Inflammatory macrophage (primary cell): ENCODE measurements at regions not wholly inside any gene's neighbourhood (a gene's known extent, or its start where the extent isn't known, plus 50 kb on each side); places are given as distances from the start of the nearest gene placed in this dataset.

Experiments used
- DNase-seq, 2 donors: peaks; one replicate each; pipeline ENCODE4 v3.0.0-alpha.2; 2020 to 2022

DNA sequence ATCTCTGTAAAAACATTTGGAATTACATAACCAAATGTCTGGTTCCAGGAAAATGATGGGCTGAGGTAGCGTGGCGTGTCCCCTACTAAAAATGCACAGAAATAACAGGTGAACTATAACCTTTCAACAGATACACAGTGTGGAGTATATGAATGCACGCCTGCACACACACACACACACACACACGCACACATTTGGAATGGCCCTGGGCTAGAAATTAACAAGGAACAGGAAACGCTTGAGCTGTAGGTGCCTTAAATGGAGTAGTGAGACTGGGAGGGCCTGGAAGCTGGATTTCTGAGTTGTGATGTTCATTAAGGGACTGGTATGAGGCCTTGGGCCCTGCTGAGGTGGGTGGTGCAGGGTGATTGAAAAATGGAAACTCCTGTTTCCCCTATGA is 246.5 kb upstream of the C1orf174 start:
- DNase-seq: no peak

- DNase-seq: no peak
Observed at GRCh38 chr1:4147509-4147908, 247.4 kb upstream of the C1orf174 start.

- DNase-seq: no peak
Observed at GRCh38 chr1:4149281-4149680, 249.2 kb upstream of the C1orf174 start.

DNA sequence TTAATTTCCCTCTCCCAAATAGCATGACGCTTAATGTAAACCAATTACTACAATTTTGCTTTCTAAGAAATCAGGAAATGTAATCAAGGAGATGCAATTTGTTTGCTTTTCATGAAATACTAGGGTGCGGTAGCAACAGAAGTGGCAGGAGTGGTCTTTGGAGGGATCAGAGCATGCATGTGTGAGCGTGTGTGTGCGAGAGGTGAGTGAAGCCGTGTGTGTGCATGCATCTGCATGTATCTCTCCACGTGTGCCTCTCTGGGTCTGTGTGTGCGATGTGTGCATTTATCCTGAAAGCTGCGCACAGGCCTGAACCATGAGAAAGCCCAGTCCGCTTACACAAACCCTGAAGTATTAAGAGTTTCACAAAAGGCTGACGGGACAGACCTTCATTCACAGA is 249.8 kb upstream of the C1orf174 start:
- DNase-seq: no peak

GRCh38 chr1:4150262-4150661 is 250.2 kb upstream of the C1orf174 start:
- DNase-seq: no peak

- no peak for DNase-seq
Observed at GRCh38 chr1:4152266-4152665, 252.2 kb upstream of the C1orf174 start.

DNA sequence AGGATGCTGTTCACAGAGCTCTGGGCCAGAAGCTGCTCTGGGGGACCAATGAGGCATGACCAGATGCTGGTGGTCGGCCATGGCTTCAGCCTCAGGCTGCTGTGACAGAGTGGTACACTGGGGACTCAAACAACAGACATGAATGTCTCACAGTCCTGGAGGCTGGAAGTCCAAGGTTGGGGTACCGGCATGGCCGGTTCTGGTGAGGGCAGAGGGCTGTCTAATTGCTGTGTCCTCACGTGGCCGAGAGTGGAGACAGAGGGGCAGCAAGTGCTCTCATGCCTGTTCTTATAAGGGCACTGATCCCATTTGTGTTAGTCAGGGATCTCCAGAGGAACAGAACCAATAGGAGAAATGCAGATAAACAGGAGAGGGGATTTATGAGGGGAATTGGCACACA is 253.5 kb upstream of the C1orf174 start:
- DNase-seq: no peak

- no peak for DNase-seq
Observed at GRCh38 chr1:4156241-4156973, 256.3 kb upstream of the C1orf174 start.

DNA sequence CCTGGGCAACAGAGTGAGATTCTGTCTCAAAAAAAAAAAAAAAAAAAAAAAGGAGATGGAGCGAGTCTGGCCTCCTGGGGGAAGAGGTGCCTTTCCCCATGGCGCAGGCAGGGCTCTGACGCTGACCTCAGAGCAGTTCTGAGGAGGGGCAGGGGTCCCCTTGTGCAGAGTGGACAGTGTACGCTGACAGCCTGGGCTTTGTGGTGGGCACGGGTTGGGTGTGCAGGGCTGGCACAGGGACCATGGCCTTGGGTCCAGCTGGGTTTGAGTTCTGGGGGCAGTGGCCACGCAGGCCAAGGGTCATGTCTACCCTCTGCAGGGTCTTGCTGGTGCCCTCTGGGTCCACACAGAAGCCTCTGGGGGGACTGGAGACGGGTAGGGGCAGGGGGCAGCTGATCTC is 260.1 kb upstream of the C1orf174 start:
- no peak for DNase-seq

- no peak for DNase-seq
Observed at GRCh38 chr1:4161366-4162006, 261.4 kb upstream of the C1orf174 start.

DNA sequence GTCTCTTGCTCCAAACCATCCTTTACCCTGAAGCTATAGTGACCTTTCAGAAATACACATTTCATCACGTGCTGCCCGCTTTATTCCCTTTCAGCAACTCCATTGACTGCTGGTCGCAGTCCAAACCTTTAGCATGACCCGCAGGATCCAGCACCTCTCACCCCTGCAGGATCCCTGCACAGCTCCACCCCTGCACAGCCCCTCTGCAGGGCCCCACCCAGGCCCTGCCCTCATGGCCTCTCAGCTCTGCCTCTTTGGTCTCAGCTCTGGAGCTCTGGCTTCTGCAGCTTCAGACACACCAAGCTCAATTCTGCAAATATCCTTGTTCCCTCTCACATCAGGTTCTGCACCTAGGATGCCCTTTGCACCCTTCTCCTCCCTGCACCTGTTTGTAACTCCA is 264.9 kb upstream of the C1orf174 start:
- DNase-seq: no peak

- DNase-seq: no peak
Observed at GRCh38 chr1:4165686-4166300, 265.7 kb upstream of the C1orf174 start.

DNA sequence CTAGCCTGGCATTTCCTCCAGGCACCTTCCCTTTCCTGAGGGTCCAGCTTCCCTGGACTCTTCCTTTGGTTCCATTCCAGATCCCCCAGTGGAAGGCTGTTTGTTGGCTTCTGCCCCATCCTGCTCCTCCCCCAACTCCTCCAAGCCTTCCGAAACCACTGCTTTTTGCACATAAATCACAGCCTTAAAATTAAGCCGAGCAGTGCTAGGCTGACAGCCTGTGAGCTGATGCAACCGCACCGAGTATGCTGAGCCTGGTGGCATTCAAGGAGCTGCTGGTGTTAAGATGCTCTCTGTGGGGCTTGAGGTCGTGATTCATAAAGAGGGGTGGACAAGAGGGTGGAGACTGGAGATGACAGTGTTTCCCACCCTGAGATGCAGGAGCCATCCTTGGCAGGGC is 266.6 kb upstream of the C1orf174 start:
- DNase-seq: no peak

GRCh38 chr1:4169991-4170390 is 269.9 kb upstream of the C1orf174 start:
- no peak for DNase-seq

DNA sequence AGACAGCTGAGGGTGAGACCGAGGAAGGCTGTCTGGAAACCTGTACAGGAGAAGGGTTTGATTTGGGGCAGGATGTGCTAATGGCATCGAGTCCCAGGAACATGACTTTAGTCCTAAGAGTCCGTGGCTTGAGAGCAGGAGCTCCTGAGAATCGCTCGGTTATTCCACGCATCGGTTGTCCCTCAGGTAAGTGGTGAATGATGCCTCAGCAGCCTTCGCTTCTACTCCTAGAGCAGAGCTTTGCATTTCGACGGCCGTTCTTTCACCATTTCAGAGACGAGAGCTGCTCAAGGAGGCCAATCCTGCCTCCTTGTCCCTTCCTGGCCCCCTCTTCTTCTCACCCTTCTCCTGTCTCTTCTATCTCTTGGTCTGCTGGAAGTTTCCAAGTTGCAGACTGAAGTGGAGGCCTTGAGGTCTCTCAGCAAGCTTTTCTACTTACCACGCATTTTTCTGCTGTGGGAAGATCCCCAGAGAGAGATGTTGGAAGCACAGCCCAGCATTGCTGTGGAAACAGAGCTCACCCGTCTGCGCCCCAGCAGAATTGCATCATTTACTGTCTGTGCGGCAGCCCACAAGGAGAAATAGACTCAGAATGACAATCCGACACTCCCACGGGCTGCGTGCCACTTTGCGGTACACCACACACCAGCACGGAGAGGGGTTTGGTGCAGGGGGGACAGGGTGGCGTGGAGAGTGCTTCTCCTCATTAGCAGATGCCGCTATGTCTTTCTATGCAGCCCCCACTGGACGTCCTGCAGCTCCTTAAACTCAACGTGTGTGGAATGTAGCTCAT is 270.7 kb upstream of the C1orf174 start:
- no peak for DNase-seq

DNA sequence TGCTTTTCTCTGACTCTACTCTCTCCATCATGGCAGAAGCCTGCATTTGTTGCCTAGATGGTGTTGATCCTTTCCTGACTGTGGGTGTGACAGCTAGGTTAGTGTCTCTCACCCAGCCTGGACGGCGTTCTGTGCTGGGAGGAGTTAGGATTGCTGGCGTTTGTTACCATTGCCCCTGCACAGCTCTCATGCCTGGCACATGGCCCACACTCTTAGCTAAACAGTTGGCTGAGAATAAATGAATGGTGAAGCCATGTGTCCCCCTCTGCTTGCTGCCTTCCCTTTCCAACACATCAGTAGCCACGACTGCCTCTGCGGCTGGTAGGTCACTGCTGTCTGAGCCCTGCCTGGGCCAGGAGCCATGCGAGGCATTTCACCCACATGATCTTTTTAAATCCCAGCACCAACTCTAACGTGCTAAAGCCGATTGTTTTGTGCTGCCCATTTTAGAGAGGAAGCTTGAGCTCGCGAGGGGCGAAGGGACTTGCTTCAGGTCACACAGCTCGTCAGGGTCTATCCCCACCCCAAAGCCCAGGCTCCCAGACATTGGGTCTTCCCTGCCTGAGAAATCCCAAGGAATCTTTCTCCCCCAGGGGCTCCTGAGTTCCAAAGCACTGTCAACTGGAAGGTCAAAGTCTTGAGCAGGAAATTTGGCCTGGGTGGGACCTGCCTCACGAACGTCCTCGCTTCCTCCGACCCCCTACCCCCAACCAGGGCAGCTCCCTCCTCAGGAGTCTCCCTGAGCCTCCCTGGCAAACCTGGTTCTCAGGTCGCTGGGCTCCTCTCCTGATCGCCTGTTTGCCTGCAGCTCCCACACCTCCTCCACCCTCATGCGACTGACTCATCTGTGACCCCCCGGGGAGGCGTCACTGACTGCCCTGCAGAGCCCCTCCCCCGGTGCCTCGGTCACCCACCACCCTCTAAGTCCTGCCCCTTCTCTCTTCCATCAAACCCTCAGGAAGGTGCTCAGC is 271.7 kb upstream of the C1orf174 start:
- DNase-seq: no peak

GRCh38 chr1:4172644-4173599 is 272.9 kb upstream of the C1orf174 start:
- DNase-seq: no peak

GRCh38 chr1:4173731-4174130 is 273.7 kb upstream of the C1orf174 start:
- no peak for DNase-seq

- DNase-seq: no peak
Observed at GRCh38 chr1:4174291-4175200, 274.5 kb upstream of the C1orf174 start.
